HEK293 (cell line): ENCODE measurements at regions not wholly inside any gene's neighbourhood (a gene's known extent, or its start where the extent isn't known, plus 50 kb on each side); places are given as distances from the start of the nearest gene placed in this dataset.
A peak's percentile ranks its signal among the peaks of the same experiment; 100 is the strongest.

ENCODE experiments used
- CTCF ChIA-PET: fragments of 350-600 bp; formaldehyde crosslinking; extraction: SDS; loops from one replicate; lab custom pipeline; 2021; ENCODE audit warnings: antibody characterized with exemption; lab: Yijun Ruan, JAX
- POLR2A ChIA-PET: fragments of 300-600 bp; formaldehyde crosslinking; extraction: SDS; loops from one replicate; lab custom pipeline; 2020; ENCODE audit warnings: antibody characterized with exemption, inconsistent platforms; lab: Yijun Ruan, JAX
- H3K27ac ChIP-seq: fragments of 200-500 bp; sonication (Bioruptor generic); 2 replicates; pipeline ENCODE4 v1.5.1; 2014; ENCODE audit warnings: low read depth, low read length, control low read depth, inconsistent platforms; ENCODE audit errors: extremely low read depth
- H3K36me3 ChIP-seq, 2 experiments: fragments of 200-500 bp in 1 of 2; sonication (Bioruptor generic) in 1 of 2; 1 replicate in 1 of 2; 2 replicates in 1 of 2; pipeline ENCODE4 v1.5.1; 2014 to 2017; ENCODE audit warnings: inconsistent platforms in 2 of 2, low read length in 2 of 2; ENCODE audit not compliant: control insufficient read depth in 2 of 2, insufficient read depth in 1 of 2
- H3K4me1 ChIP-seq: fragments of 200-500 bp; sonication (Bioruptor generic); 2 replicates; pipeline ENCODE4 v1.5.1; 2014; ENCODE audit warnings: mild to moderate bottlenecking, low read length, inconsistent platforms; ENCODE audit not compliant: control insufficient read depth, insufficient read depth
- H3K4me3 ChIP-seq: 2 replicates; pipeline ENCODE4 v1.5.1; 2011; ENCODE audit warnings: low read depth, mild to moderate bottlenecking, control low read depth, low read length, moderate library complexity
- H3K9me3 ChIP-seq: fragments of 200-500 bp; sonication (Bioruptor generic); 2 replicates; pipeline ENCODE4 v1.5.1; 2014; ENCODE audit warnings: low read depth, low read length, inconsistent platforms; ENCODE audit not compliant: control insufficient read depth, insufficient read depth
- AEBP2 ChIP-seq: fragments of 450-650 bp; formaldehyde crosslinking; IDR thresholded peaks from 2 replicates; pipeline ENCODE4 v1.5.1; 2016; ENCODE audit warnings: missing biosample characterization, missing genetic modification characterization, borderline replicate concordance
- GFI1B ChIP-seq: fragments of 450-650 bp; formaldehyde crosslinking; IDR thresholded peaks from 2 replicates; pipeline ENCODE4 v1.5.1; 2016; ENCODE audit warnings: missing biosample characterization, missing genetic modification characterization
- GLI4 ChIP-seq: fragments of 450-650 bp; formaldehyde crosslinking; IDR thresholded peaks from 2 replicates; pipeline ENCODE4 v1.5.1; 2016; ENCODE audit warnings: missing biosample characterization, missing genetic modification characterization
- KLF10 ChIP-seq: fragments of 450-650 bp; IDR thresholded peaks from 2 replicates; pipeline ENCODE4 v1.5.1; 2018; ENCODE audit warnings: missing biosample characterization, mild to moderate bottlenecking, missing genetic modification characterization
- KLF8 ChIP-seq: fragments of 450-650 bp; formaldehyde crosslinking; IDR thresholded peaks from 2 replicates; pipeline ENCODE4 v1.5.1; 2016; ENCODE audit warnings: missing biosample characterization, missing genetic modification characterization
- MYNN ChIP-seq: fragments of 450-650 bp; formaldehyde crosslinking; IDR thresholded peaks from 2 replicates; pipeline ENCODE4 v1.5.1; 2016; ENCODE audit warnings: missing biosample characterization, missing genetic modification characterization, borderline replicate concordance
- ZBTB20 ChIP-seq: fragments of 450-650 bp; formaldehyde crosslinking; IDR thresholded peaks from 2 replicates; pipeline ENCODE4 v1.5.1; 2016; ENCODE audit warnings: missing biosample characterization, missing genetic modification characterization
- ZIC2 ChIP-seq: fragments of 450-650 bp; formaldehyde crosslinking; IDR thresholded peaks from 2 replicates; pipeline ENCODE4 v1.5.1; 2016; ENCODE audit warnings: missing biosample characterization, missing genetic modification characterization
- ZNF140 ChIP-seq: fragments of 450-650 bp; formaldehyde crosslinking; IDR thresholded peaks from 2 replicates; pipeline ENCODE4 v1.5.1; 2016; ENCODE audit warnings: missing biosample characterization, missing genetic modification characterization
- ZNF169 ChIP-seq: fragments of 450-650 bp; formaldehyde crosslinking; IDR thresholded peaks from 2 replicates; pipeline ENCODE4 v1.5.1; 2016; ENCODE audit warnings: missing biosample characterization, missing genetic modification characterization
- ZNF248 ChIP-seq: fragments of 450-650 bp; formaldehyde crosslinking; IDR thresholded peaks from 2 replicates; pipeline ENCODE4 v1.5.1; 2017; ENCODE audit warnings: missing biosample characterization, missing genetic modification characterization
- ZNF335 ChIP-seq: fragments of 450-650 bp; formaldehyde crosslinking; conservative IDR thresholded peaks from 2 replicates; pipeline ENCODE4 v1.5.1; 2016; ENCODE audit warnings: missing biosample characterization, missing genetic modification characterization
- ZNF621 ChIP-seq: fragments of 450-650 bp; formaldehyde crosslinking; IDR thresholded peaks from 2 replicates; pipeline ENCODE4 v1.5.1; 2017; ENCODE audit warnings: missing biosample characterization, missing genetic modification characterization
- ZNF670 ChIP-seq: fragments of 450-650 bp; formaldehyde crosslinking; IDR thresholded peaks from 2 replicates; pipeline ENCODE4 v1.5.1; 2016; ENCODE audit warnings: missing biosample characterization, missing genetic modification characterization, low read depth
- ZNF707 ChIP-seq: fragments of 450-650 bp; formaldehyde crosslinking; IDR thresholded peaks from 2 replicates; pipeline ENCODE4 v1.5.1; 2016; ENCODE audit warnings: missing biosample characterization, missing genetic modification characterization
- ZNF747 ChIP-seq: fragments of 450-650 bp; formaldehyde crosslinking; IDR thresholded peaks from 2 replicates; pipeline ENCODE4 v1.5.1; 2016; ENCODE audit warnings: missing biosample characterization, missing genetic modification characterization
- ZNF76 ChIP-seq: fragments of 450-650 bp; formaldehyde crosslinking; IDR thresholded peaks from 2 replicates; pipeline ENCODE4; 2016; ENCODE audit warnings: low read depth, missing biosample characterization, missing genetic modification characterization, borderline replicate concordance
- ZNF785 ChIP-seq: fragments of 450-650 bp; formaldehyde crosslinking; IDR thresholded peaks from 2 replicates; pipeline ENCODE4 v1.5.1; 2016; ENCODE audit warnings: missing biosample characterization, missing genetic modification characterization
- ZNF791 ChIP-seq: fragments of 450-650 bp; formaldehyde crosslinking; IDR thresholded peaks from 2 replicates; pipeline ENCODE4 v1.5.1; 2016; ENCODE audit warnings: missing biosample characterization, missing genetic modification characterization
- ZSCAN4 ChIP-seq: fragments of 450-650 bp; formaldehyde crosslinking; IDR thresholded peaks from 2 replicates; pipeline ENCODE4 v1.5.1; 2017; ENCODE audit warnings: missing biosample characterization, missing genetic modification characterization
- ZXDB ChIP-seq: fragments of 450-650 bp; formaldehyde crosslinking; IDR thresholded peaks from 2 replicates; pipeline ENCODE4 v1.5.1; 2016; ENCODE audit warnings: missing biosample characterization, missing genetic modification characterization

- ChIA-PET POLR2A (no interaction called here), CTCF (no interaction called here)
- Histone ChIP-seq H3K36me3 (no peaks in the 10 kb centered on the region), H3K9me3 (no peaks in the 10 kb centered on the region), H3K27ac (no peak overlapping the region), H3K4me1 (no peaks in the 10 kb centered on the region), H3K4me3 (no peak overlapping the region)
- peak; percentile 29 for TF ChIP-seq ZIC2
- TF ChIP-seq ZNF791: no peak
- TF ChIP-seq ZSCAN4 (tag by site-specific recombination): 0 out of 2 replicates have a peak, but pooled peaks have one; percentile 27
- no peak for TF ChIP-seq ZXDB (tag by site-specific recombination)
- no peak for TF ChIP-seq ZNF670
- no peak for TF ChIP-seq ZNF747
Measured at GRCh38 chr11:116582571-116582970, 190.2 kb downstream of the BUD13 start.

- H3K4me3 ChIP-seq: no peak overlapping the region
- CTCF ChIA-PET: no interaction called here
- no peaks in the 10 kb centered on the region for H3K36me3 ChIP-seq
Measured at GRCh38 chr11:116581349-116581748, 191.4 kb downstream of the BUD13 start.

GRCh38 chr11:116580799-116581198 lies 192.0 kb downstream of the BUD13 start:
- no peaks in the 10 kb centered on the region for H3K36me3 ChIP-seq
- H3K4me3 ChIP-seq: no peak overlapping the region
- CTCF ChIA-PET: no interaction called here
- TF ChIP-seq GLI4: no peak
- no peak for TF ChIP-seq ZNF785
- TF ChIP-seq ZNF169 (tag by site-specific recombination): no peak
- no peak for TF ChIP-seq ZNF76 (tag by site-specific recombination)
- H3K4me1 ChIP-seq: no peaks in the 10 kb centered on the region
- H3K9me3 ChIP-seq: no peaks in the 10 kb centered on the region
- POLR2A ChIA-PET: no interaction called here
- H3K27ac ChIP-seq: no peak overlapping the region

More at GRCh38 chr11:116581349-116581748, 191.4 kb downstream of the BUD13 start:
- no peak for TF ChIP-seq AEBP2 (tag by site-specific recombination)
- TF ChIP-seq GFI1B: no peak
- TF ChIP-seq ZBTB20 (tag by site-specific recombination): no peak
- TF ChIP-seq ZNF707 (tag by site-specific recombination): no peak
- no peak for TF ChIP-seq KLF8 (tag by site-specific recombination)
- no peak overlapping the region for H3K27ac ChIP-seq
- H3K4me1 ChIP-seq: no peaks in the 10 kb centered on the region
- H3K9me3 ChIP-seq: no peaks in the 10 kb centered on the region
- POLR2A ChIA-PET: no interaction called here

- H3K9me3 ChIP-seq: no peaks in the 10 kb centered on the region
- ChIA-PET POLR2A (no interaction called here), CTCF (no interaction called here)
- no peak overlapping the region for H3K27ac ChIP-seq
- H3K36me3 ChIP-seq: no peaks in the 10 kb centered on the region
- no peaks in the 10 kb centered on the region for H3K4me1 ChIP-seq
- H3K4me3 ChIP-seq: no peak overlapping the region
- TF ChIP-seq ZNF248 (no peak), MYNN (tag by site-specific recombination) (no peak), ZNF140 (tag by site-specific recombination) (no peak), KLF10 (tag by site-specific recombination) (no peak), ZNF621 (no peak), ZNF335 (no peak)
Measured at GRCh38 chr11:116579857-116580727, 192.7 kb downstream of the BUD13 start.
